Ishikawa (cell line): ENCODE measurements at regions not wholly inside any gene's neighbourhood (a gene's known extent, or its start where the extent isn't known, plus 50 kb on each side); places are given as distances from the start of the nearest gene placed in this dataset.

Experiments
- CEBPB ChIP-seq: IDR thresholded peaks from 2 replicates; pipeline ENCODE4 v1.6.1; 2012
- CREB1 ChIP-seq: IDR thresholded peaks from 2 replicates; pipeline ENCODE4 v1.6.1; 2012; ENCODE audit warnings: low read depth
- EGR1 ChIP-seq: IDR thresholded peaks from 2 replicates; pipeline ENCODE4 v1.6.1; 2012
- EP300 ChIP-seq: IDR thresholded peaks from 2 replicates; pipeline ENCODE4 v1.6.1; 2012; ENCODE audit warnings: borderline replicate concordance
- FOXM1 ChIP-seq: IDR thresholded peaks from 2 replicates; pipeline ENCODE4 v1.6.1; 2012; ENCODE audit warnings: low read depth, borderline replicate concordance
- NFIC ChIP-seq: IDR thresholded peaks from 2 replicates; pipeline ENCODE4 v1.6.1; 2012
- RAD21 ChIP-seq: IDR thresholded peaks from 2 replicates; pipeline ENCODE4 v1.6.1; 2012; ENCODE audit warnings: low read depth
- REST ChIP-seq: IDR thresholded peaks from 2 replicates; pipeline ENCODE4 v1.6.1; 2012; ENCODE audit warnings: low read depth, mild to moderate bottlenecking
- TAF1 ChIP-seq: IDR thresholded peaks from 2 replicates; pipeline ENCODE4 v1.6.1; 2012; ENCODE audit warnings: low read depth, mild to moderate bottlenecking
- TCF12 ChIP-seq: IDR thresholded peaks from 2 replicates; pipeline ENCODE4 v1.6.1; 2012; ENCODE audit warnings: low read depth
- USF1 ChIP-seq: IDR thresholded peaks from 2 replicates; pipeline ENCODE4 v1.6.1; 2012
- YY1 ChIP-seq: IDR thresholded peaks from 2 replicates; pipeline ENCODE4 v1.6.1; 2012; ENCODE audit warnings: low read depth
- ZBTB7A ChIP-seq: IDR thresholded peaks from 2 replicates; pipeline ENCODE4 v1.6.1; 2012; ENCODE audit warnings: low read depth

- TF ChIP-seq TCF12: no peak
- no peak for TF ChIP-seq EP300
- no peak for TF ChIP-seq FOXM1
- no peak for TF ChIP-seq CEBPB
- TF ChIP-seq USF1: no peak
- no peak for TF ChIP-seq TAF1
- TF ChIP-seq YY1: no peak
- no peak for TF ChIP-seq NFIC
- TF ChIP-seq REST: no peak
- TF ChIP-seq RAD21: no peak
- TF ChIP-seq CREB1: no peak
- TF ChIP-seq EGR1: no peak
- no peak for TF ChIP-seq ZBTB7A
Observed at GRCh38 chr9:36746415-36746814, 173.7 kb downstream of the MELK start.
